ENCODE measurements at regions not wholly inside any gene's neighbourhood (a gene's known extent, or its start where the extent isn't known, plus 50 kb on each side); places are given as distances from the start of the nearest gene placed in this dataset.
"Not testable (repeated sequence)": the region's sequence is repeated elsewhere in the genome, so short reads cannot be mapped to it uniquely, and the experiment has no call there.

- DNase-seq (ENCODE audit: low read depth in 4 of 4, low spot score in 3 of 4), result no peak
These were observed 186.6 kb upstream of the OTX2 start for GRCh38 chr14:56996721-56997399.

GRCh38 chr14:56995010-56995409, 184.7 kb upstream of the OTX2 start:
- DNase-seq (ENCODE audit: low read depth in 4 of 4, low spot score in 3 of 4), result no peak

GRCh38 chr14:56992332-56992820, 182.1 kb upstream of the OTX2 start:
- no peak for DNase-seq (ENCODE audit: low read depth in 4 of 4, low spot score in 3 of 4)

GRCh38 chr14:56990991-56991627, 180.8 kb upstream of the OTX2 start:
- DNase-seq (ENCODE audit: low read depth in 4 of 4, low spot score in 3 of 4), result not testable (repeated sequence)

GRCh38 chr14:56989359-56989758, 179.1 kb upstream of the OTX2 start:
- DNase-seq (ENCODE audit: low read depth in 4 of 4, low spot score in 3 of 4), result no peak

GRCh38 chr14:56979936-56980335, 169.7 kb upstream of the OTX2 start:
- DNase-seq (ENCODE audit: low read depth in 4 of 4, low spot score in 3 of 4), result no peak

GRCh38 chr14:56976211-56976610, 165.9 kb upstream of the OTX2 start:
- DNase-seq (ENCODE audit: low read depth in 4 of 4, low spot score in 3 of 4), result no peak

GRCh38 chr14:56975521-56975920, 165.2 kb upstream of the OTX2 start:
- DNase-seq (ENCODE audit: low read depth in 4 of 4, low spot score in 3 of 4), result no peak

GRCh38 chr14:56972948-56973347, 162.7 kb upstream of the OTX2 start:
- no peak for DNase-seq (ENCODE audit: low read depth in 4 of 4, low spot score in 3 of 4)

- DNase-seq (ENCODE audit: low read depth in 4 of 4, low spot score in 3 of 4), result no peak
These were observed 154.6 kb upstream of the OTX2 start for GRCh38 chr14:56964895-56965294.

- no peak for DNase-seq (ENCODE audit: low read depth in 4 of 4, low spot score in 3 of 4)
These were observed 153.1 kb upstream of the OTX2 start for GRCh38 chr14:56963381-56963780.

GRCh38 chr14:56962444-56963080, 152.3 kb upstream of the OTX2 start:
- no peak for DNase-seq (ENCODE audit: low read depth in 4 of 4, low spot score in 3 of 4)

- DNase-seq (ENCODE audit: low read depth in 4 of 4, low spot score in 3 of 4), result no peak
These were observed 149.6 kb upstream of the OTX2 start for GRCh38 chr14:56959869-56960268.

- no peak for DNase-seq (ENCODE audit: low read depth in 4 of 4, low spot score in 3 of 4)
These were observed 148.8 kb upstream of the OTX2 start for GRCh38 chr14:56959121-56959520.

- no peak for DNase-seq (ENCODE audit: low read depth in 4 of 4, low spot score in 3 of 4)
These were observed 145.9 kb upstream of the OTX2 start for GRCh38 chr14:56956182-56956581.

- no peak for DNase-seq (ENCODE audit: low read depth in 4 of 4, low spot score in 3 of 4)
These were observed 145.5 kb upstream of the OTX2 start for GRCh38 chr14:56955745-56956144.

- DNase-seq (ENCODE audit: low read depth in 4 of 4, low spot score in 3 of 4), result no peak
These were observed 143.6 kb upstream of the OTX2 start for GRCh38 chr14:56953884-56954283.

GRCh38 chr14:56952766-56953473, 142.6 kb upstream of the OTX2 start:
- no peak for DNase-seq (ENCODE audit: low read depth in 4 of 4, low spot score in 3 of 4)

GRCh38 chr14:56949828-56950227, 139.5 kb upstream of the OTX2 start:
- DNase-seq (ENCODE audit: low read depth in 4 of 4, low spot score in 3 of 4), result peak in 3 of 4 donors; percentile 3 to 10 (median 6)

GRCh38 chr14:56945291-56945690, 135.0 kb upstream of the OTX2 start:
- DNase-seq (ENCODE audit: low read depth in 4 of 4, low spot score in 3 of 4), result no peak

- no peak for DNase-seq (ENCODE audit: low read depth in 4 of 4, low spot score in 3 of 4)
These were observed 134.1 kb upstream of the OTX2 start for GRCh38 chr14:56944397-56944796.
